ENCODE measurements at regions not wholly inside any gene's neighbourhood (a gene's known extent, or its start where the extent isn't known, plus 50 kb on each side); places are given as distances from the start of the nearest gene placed in this dataset.

DNA sequence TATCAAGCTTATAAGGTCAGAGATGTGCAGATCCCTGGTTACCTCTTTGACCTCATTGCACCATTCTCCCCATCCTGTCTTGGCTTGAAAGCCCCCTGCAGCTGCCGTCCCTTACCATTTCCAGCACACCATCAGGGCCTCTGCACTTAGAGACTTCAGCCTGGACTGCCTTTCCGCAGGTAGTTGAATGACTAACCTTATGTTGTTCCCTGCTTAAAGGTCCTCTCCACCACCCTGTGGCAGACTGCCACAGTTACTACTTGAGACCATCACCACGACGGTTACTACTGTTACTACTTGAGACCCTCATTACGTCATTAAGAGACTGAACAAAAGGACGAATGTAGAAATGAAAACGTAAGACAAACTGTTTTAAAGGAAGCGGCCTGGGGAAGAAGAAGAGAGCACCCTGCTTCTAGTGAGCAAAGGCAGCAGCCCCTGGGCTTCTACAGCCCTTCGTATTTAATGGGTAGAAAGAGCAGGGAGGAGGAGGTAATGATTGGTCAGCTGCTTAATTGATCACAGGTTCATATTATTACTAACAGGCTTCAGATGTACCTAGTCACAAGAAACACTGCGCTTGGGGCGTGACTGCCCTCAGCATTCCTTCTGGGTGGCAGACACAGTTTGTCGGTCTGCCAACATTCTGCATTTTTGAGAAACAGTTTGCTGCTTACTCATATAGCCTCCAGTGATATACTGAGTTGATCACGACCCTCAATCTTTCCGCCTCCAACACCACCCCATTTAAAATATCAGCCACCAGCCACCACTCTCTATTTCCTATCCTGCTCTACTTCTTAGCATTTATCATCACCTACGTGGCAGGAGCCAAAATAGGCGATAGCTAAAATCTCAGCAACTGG is 74.1 kb upstream of the PARD3 start:
- ATAC-seq (ENCODE audit: low read depth): peak; percentile 54
- peak overlapping the region; percentile 15 for H3K27ac ChIP-seq (ENCODE audit: poor library complexity, severe bottlenecking)
- TF ChIP-seq, protein P1, sequence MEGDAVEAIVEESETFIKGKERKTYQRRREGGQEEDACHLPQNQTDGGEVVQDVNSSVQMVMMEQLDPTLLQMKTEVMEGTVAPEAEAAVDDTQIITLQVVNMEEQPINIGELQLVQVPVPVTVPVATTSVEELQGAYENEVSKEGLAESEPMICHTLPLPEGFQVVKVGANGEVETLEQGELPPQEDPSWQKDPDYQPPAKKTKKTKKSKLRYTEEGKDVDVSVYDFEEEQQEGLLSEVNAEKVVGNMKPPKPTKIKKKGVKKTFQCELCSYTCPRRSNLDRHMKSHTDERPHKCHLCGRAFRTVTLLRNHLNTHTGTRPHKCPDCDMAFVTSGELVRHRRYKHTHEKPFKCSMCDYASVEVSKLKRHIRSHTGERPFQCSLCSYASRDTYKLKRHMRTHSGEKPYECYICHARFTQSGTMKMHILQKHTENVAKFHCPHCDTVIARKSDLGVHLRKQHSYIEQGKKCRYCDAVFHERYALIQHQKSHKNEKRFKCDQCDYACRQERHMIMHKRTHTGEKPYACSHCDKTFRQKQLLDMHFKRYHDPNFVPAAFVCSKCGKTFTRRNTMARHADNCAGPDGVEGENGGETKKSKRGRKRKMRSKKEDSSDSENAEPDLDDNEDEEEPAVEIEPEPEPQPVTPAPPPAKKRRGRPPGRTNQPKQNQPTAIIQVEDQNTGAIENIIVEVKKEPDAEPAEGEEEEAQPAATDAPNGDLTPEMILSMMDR (IDR thresholded peaks at IDR 0.05; ENCODE audit: poor library complexity, severe bottlenecking): no peak
- no peaks in the 10 kb centered on the region for H3K27me3 ChIP-seq (ENCODE audit: insufficient read depth, poor library complexity, severe bottlenecking)
- DNase-seq (ENCODE audit: low spot score): no peak
- H3K9me3 ChIP-seq (ENCODE audit: severe bottlenecking): no peaks in the 10 kb centered on the region
- H3K4me3 ChIP-seq (ENCODE audit: severe bottlenecking): no peak overlapping the region
- peaks cover 9% of the 10 kb centered on the region for H3K4me1 ChIP-seq (ENCODE audit: insufficient read depth, poor library complexity, severe bottlenecking)
- no peaks in the 10 kb centered on the region for H3K36me3 ChIP-seq (ENCODE audit: low read depth)

DNA sequence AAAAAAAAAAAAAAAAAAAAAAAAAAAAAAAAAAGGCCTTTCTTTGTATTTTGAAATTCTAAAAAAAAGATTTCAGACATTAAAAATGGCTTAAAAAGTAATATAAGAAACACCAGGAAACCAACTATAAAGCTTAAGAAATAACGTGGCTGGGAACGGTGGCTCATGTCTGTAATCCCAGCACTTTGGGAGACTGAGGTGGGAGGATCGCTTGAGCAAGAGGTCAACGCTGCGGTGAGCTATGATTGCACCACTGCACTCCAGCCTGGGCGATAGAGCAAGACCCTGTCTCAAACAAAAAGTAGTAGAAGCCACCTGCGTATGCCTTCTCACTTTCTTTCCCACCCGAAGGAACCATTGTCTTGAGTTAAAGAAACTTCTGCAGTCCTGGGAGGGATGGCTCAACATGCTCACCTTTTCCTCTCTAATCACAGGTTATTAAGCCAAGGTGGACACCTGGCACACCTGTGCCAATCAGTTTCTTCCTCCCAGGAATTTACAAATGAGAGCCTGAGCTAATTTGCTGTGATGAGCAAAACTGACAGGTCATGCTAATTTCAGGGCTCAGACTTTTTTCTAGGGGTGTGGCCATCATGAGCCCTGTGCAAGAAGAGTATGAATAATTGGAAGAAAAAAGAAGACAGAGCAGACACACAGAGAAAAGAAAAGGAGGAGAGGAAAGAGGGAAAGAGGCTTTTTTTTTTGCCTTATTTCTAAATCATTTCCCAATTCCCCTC is 72.0 kb upstream of the PARD3 start:
- H3K27me3 ChIP-seq (ENCODE audit: insufficient read depth, poor library complexity, severe bottlenecking): no peaks in the 10 kb centered on the region
- H3K4me3 ChIP-seq (ENCODE audit: severe bottlenecking): no peak overlapping the region
- ATAC-seq (ENCODE audit: low read depth): no peak
- H3K27ac ChIP-seq (ENCODE audit: poor library complexity, severe bottlenecking): no peak overlapping the region
- no peaks in the 10 kb centered on the region for H3K36me3 ChIP-seq (ENCODE audit: low read depth)
- peaks cover 9% of the 10 kb centered on the region for H3K4me1 ChIP-seq (ENCODE audit: insufficient read depth, poor library complexity, severe bottlenecking)
- H3K9me3 ChIP-seq (ENCODE audit: severe bottlenecking): no peaks in the 10 kb centered on the region
- TF ChIP-seq, protein P1 (IDR thresholded peaks at IDR 0.05; ENCODE audit: poor library complexity, severe bottlenecking): no peak
- DNase-seq (ENCODE audit: low spot score): no peak

DNA sequence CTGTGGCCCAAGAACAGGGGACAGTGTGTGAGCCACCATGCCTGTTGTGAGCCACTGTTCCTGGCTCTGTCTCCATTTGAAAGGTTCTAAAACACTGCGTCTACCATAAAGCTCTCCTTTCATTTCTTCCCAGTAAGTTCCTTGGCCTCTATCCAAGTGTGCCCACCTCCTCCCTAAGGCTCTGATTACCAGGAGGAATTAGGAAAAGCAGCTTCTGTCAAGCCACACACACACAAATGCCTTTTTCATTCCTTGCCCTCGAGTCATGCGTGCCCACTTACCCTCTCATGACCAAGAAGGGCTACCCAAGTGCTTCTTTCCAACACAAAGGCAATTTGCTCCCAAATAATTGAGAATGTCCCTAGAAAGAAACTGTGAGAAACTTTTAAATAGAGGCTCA is 70.8 kb upstream of the PARD3 start:
- DNase-seq (ENCODE audit: low spot score) (no peak), ATAC-seq (ENCODE audit: low read depth) (no peak)
- H3K27me3 ChIP-seq (ENCODE audit: insufficient read depth, poor library complexity, severe bottlenecking): no peaks in the 10 kb centered on the region
- H3K4me1 ChIP-seq (ENCODE audit: insufficient read depth, poor library complexity, severe bottlenecking): peaks cover 9% of the 10 kb centered on the region
- no peak overlapping the region for H3K4me3 ChIP-seq (ENCODE audit: severe bottlenecking)
- H3K9me3 ChIP-seq (ENCODE audit: severe bottlenecking): no peaks in the 10 kb centered on the region
- no peaks in the 10 kb centered on the region for H3K36me3 ChIP-seq (ENCODE audit: low read depth)
- TF ChIP-seq, protein P1 (IDR thresholded peaks at IDR 0.05; ENCODE audit: poor library complexity, severe bottlenecking): no peak
- no peak overlapping the region for H3K27ac ChIP-seq (ENCODE audit: poor library complexity, severe bottlenecking)

DNA sequence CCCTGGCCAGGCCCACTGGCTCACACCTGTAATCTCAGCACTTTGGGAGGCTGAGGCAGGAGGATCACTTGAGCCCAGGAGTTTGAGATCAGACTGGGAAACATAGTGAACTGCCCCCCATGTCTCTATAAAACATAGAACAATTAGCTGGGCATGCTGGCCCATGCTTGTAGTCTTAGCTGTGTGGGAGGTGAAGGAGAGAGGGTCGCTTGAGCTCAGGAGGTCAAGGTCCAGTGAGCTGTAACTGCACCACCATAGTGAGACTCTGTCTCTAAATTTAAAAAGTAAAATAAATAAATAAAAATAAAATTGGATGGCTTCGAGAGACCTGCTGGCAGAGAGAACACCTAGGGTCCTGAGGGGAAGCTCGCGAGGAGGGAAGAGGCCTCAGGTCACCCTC is 69.9 kb upstream of the PARD3 start:
- no peaks in the 10 kb centered on the region for H3K27me3 ChIP-seq (ENCODE audit: insufficient read depth, poor library complexity, severe bottlenecking)
- ATAC-seq (ENCODE audit: low read depth) (no peak), DNase-seq (ENCODE audit: low spot score) (no peak)
- TF ChIP-seq, protein P1 (IDR thresholded peaks at IDR 0.05; ENCODE audit: poor library complexity, severe bottlenecking): no peak
- H3K27ac ChIP-seq (ENCODE audit: poor library complexity, severe bottlenecking): no peak overlapping the region
- H3K4me1 ChIP-seq (ENCODE audit: insufficient read depth, poor library complexity, severe bottlenecking): peaks cover 9% of the 10 kb centered on the region
- no peak overlapping the region for H3K4me3 ChIP-seq (ENCODE audit: severe bottlenecking)
- H3K9me3 ChIP-seq (ENCODE audit: severe bottlenecking): no peaks in the 10 kb centered on the region
- H3K36me3 ChIP-seq (ENCODE audit: low read depth): no peaks in the 10 kb centered on the region

Measured in RWPE2 (cell line).